K562 (cell line): ENCODE measurements at regions not wholly inside any gene's neighbourhood (a gene's known extent, or its start where the extent isn't known, plus 50 kb on each side); places are given as distances from the start of the nearest gene placed in this dataset.

ENCODE experiments used
- ATAC-seq: fragments of 200-7000 bp; cut with Tn5 transposase; 3 replicates; pipeline ENCODE4 v1.9.1; 2020; ENCODE audit warnings: moderate library complexity
- BruUV-seq: library from RNA; stranded (reverse); fragments of 400-500 nt; replicated peaks from 2 replicates; lab custom pipeline; 2021; lab: Mats Ljungman, UMichigan
- CTCF ChIA-PET: fragments of 300-600 bp; formaldehyde crosslinking; extraction: SDS; loops from one replicate; lab custom pipeline; 2021; ENCODE audit warnings: low intra/inter-chr PET ratio; lab: Yijun Ruan, JAX
- POLR2A ChIA-PET: fragments of 300-600, 350-650 bp; sonication (Branson Sonifier 250); formaldehyde crosslinking; extraction: SDS; loops from one replicate; lab custom pipeline; 2021; ENCODE audit warnings: antibody characterized with exemption, inconsistent platforms; lab: Yijun Ruan, JAX
- DNase-seq, 4 experiments: peaks; one replicate each; pipeline versions ENCODE4 v3.0.0 to v3.0.0-alpha.2; 2011 to 2018; ENCODE audit warnings: low spot score in 3 of 4, mixed read lengths in 3 of 4; ENCODE audit errors: extremely low read depth in 1 of 4
- FAIRE-seq: peaks from 2 replicates; lab custom pipeline; 2011; peaks lifted over from hg19 to GRCh38; lab: Jason Lieb, UNC
- H2AFZ ChIP-seq: 2 replicates; pipeline ENCODE4 v1.6.0; 2011; ENCODE audit warnings: low read depth, low read length, control low read depth, inconsistent platforms
- H3K27ac ChIP-seq: fragments of 200-600 bp; 3 replicates; pipeline ENCODE4 v1.8.0; 2011; ENCODE audit warnings: low read depth, mild to moderate bottlenecking, control low read depth, inconsistent platforms, low read length, moderate library complexity, mixed read lengths; ENCODE audit errors: extremely low read depth
- H3K27me3 ChIP-seq, 2 experiments: fragments of 300-600 bp in 1 of 2; 2 replicates in 1 of 2; 3 replicates in 1 of 2; pipeline versions ENCODE4 v1.6.0 to v1.8.0; 2011; ENCODE audit warnings: inconsistent platforms in 2 of 2, low read length in 2 of 2, mild to moderate bottlenecking in 1 of 2, mixed read lengths in 1 of 2, moderate library complexity in 1 of 2; ENCODE audit not compliant: control insufficient read depth in 2 of 2, insufficient read depth in 2 of 2
- H3K36me3 ChIP-seq: fragments of 300-600 bp; 3 replicates; pipeline ENCODE4 v1.8.0; 2011; ENCODE audit warnings: mild to moderate bottlenecking, low read length, inconsistent platforms; ENCODE audit not compliant: control insufficient read depth, insufficient read depth
- H3K4me1 ChIP-seq, 2 experiments: fragments of 200-600 bp in 1 of 2; replicated peaks in 1 of 2; 2 replicates in 1 of 2; 3 replicates in 1 of 2; pipeline versions ENCODE4 v1.5.1 to v1.8.0; 2011; ENCODE audit warnings: inconsistent platforms in 2 of 2, low read length in 2 of 2, mild to moderate bottlenecking in 1 of 2, mixed read lengths in 1 of 2, moderate library complexity in 1 of 2; ENCODE audit not compliant: control insufficient read depth in 2 of 2, insufficient read depth in 2 of 2
- H3K4me2 ChIP-seq: 2 replicates; pipeline ENCODE4 v1.6.1; 2011; ENCODE audit warnings: low read length, control low read depth, inconsistent platforms, mixed read lengths; ENCODE audit not compliant: insufficient read depth
- H3K4me3 ChIP-seq: fragments of 200-600 bp; sonication (generic), shearing (Covaris generic); 2 replicates; pipeline ENCODE4 v1.5.1; 2016; ENCODE audit warnings: control low read depth, inconsistent platforms
- H3K79me2 ChIP-seq: fragments of 200-600 bp; 3 replicates; pipeline ENCODE4 v1.8.0; 2011; ENCODE audit warnings: low read length, inconsistent platforms; ENCODE audit not compliant: control insufficient read depth, insufficient read depth
- H3K9ac ChIP-seq, 2 experiments: 2 replicates each; pipeline versions ENCODE4 v1.6.0 to v1.6.1; 2011; ENCODE audit warnings: low read depth in 2 of 2, low read length in 2 of 2, control low read depth in 1 of 2, inconsistent platforms in 1 of 2, mild to moderate bottlenecking in 1 of 2, mixed read lengths in 1 of 2; ENCODE audit not compliant: insufficient read depth in 1 of 2
- H3K9me1 ChIP-seq: one replicate; pipeline ENCODE4 v1.6.0; 2011; ENCODE audit warnings: inconsistent platforms, mild to moderate bottlenecking, low read length, moderate library complexity; ENCODE audit not compliant: control insufficient read depth, insufficient read depth
- H3K9me3 ChIP-seq: replicated peaks from 2 replicates; pipeline ENCODE4 v1.5.1; 2011; ENCODE audit warnings: low read depth, low read length, inconsistent platforms; ENCODE audit not compliant: control insufficient read depth, insufficient read depth
- H4K20me1 ChIP-seq: replicated peaks from 2 replicates; pipeline ENCODE4 v1.6.1; 2011; ENCODE audit warnings: low read length, inconsistent platforms, mixed read lengths; ENCODE audit not compliant: control insufficient read depth, insufficient read depth
- CEBPG ChIP-seq, 3 experiments: fragments of 200-800 bp in 1 of 3; sonication (Bioruptor generic) in 1 of 3; sonication (generic) in 1 of 3; formaldehyde crosslinking in 1 of 3; IDR thresholded peaks in 2 of 3; conservative IDR thresholded peaks in 1 of 3; 2 replicates each; pipeline versions ENCODE4 v1.6.1 to v1.8.0; 2016 to 2022; ENCODE audit warnings: missing compliant biosample characterization in 2 of 3, missing genetic modification characterization in 2 of 3, mild to moderate bottlenecking in 1 of 3, missing genetic modification reagents in 1 of 3
- CXXC5 ChIP-seq: fragments of 250-450 bp; sonication (Bioruptor Pico); IDR thresholded peaks from 2 replicates; pipeline ENCODE4 v1.8.0; 2022; ENCODE audit warnings: inconsistent platforms, mild to moderate bottlenecking, moderate library complexity
- SRSF1 ChIP-seq: fragments of 200-400 bp; formaldehyde crosslinking; IDR thresholded peaks from 2 replicates; pipeline ENCODE4 v1.6.1; 2017; ENCODE audit warnings: mild to moderate bottlenecking, low read depth, low read length, moderate library complexity
- ZNF311 ChIP-seq: fragments of 250-450 bp; sonication (Bioruptor Pico); IDR thresholded peaks from 2 replicates; pipeline ENCODE4 v1.4.0; 2020; ENCODE audit warnings: mild to moderate bottlenecking, moderate library complexity
- ZNF766 ChIP-seq: fragments of 200-800 bp; sonication (Bioruptor generic); conservative IDR thresholded peaks from 2 replicates; pipeline ENCODE4 v1.6.1; 2016; ENCODE audit warnings: missing genetic modification characterization, missing compliant biosample characterization
- WGBS: fragments of 100-300 bp; shearing (Covaris generic); methylation state at CpG from one replicate; pipeline ENCODE4 v1.1.6; 2016; ENCODE audit warnings: low coverage, mixed read lengths; ENCODE audit not compliant: insufficient coverage; ENCODE audit errors: missing lambda C conversion rate; 5-methylcytosine and 5-hydroxymethylcytosine counted together
- in situ Hi-C: fragments of 300-500 bp; cut with MboI; formaldehyde crosslinking; loops from 4 replicates; pipeline ENCODE4 v1.15.0; 2018; ENCODE audit warnings: inconsistent platforms, mixed read lengths
- intact Hi-C: fragments of 100-400 bp; cut with micrococcal nuclease; formaldehyde crosslinking; loops from 2 replicates; pipeline ENCODE4 v1.14.2; 2022

GRCh38 chr2:138104071-138104470, 139.8 kb downstream of the HNMT start (continued):
- TF ChIP-seq ZNF311 (no peak), ZNF766 (CRISPR knock-in tag) (no peak), CXXC5 (CRISPR knock-in tag) (no peak)

DNA sequence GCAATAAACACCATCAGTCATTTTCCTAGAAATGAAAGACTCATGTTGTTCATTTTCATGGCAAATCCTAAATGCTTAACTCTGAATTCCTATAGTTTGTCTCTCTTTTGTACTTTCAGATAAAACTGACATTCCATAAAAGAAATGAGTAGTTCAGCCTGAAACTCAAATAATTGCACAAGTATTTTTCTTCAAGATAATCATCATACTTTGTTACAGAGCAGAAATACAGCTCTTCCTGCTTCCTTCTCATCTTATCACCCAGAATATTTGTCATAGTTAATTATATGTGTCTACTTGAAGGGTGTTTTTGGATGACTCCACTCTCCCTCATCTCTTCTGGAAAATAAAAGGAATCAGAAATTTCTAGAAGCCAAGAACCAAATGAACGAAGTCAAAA, 141.1 kb downstream of the HNMT start:
- H3K4me2 ChIP-seq: no peak overlapping the region
- intact Hi-C loops: no loop called here
- no peaks in the 10 kb centered on the region for H3K36me3 ChIP-seq
- TF ChIP-seq SRSF1: no peak
- TF ChIP-seq CEBPG (CRISPR knock-in tag; IDR thresholded peaks at IDR 0.05): no peak
- 0 out of 4 replicates have a peak, but pooled peaks have one; percentile 13 to 26 for TF ChIP-seq CEBPG (tag; conservative IDR thresholded peaks at IDR 0.05 in 1 of 2, IDR thresholded peaks at IDR 0.05 in 1 of 2)
- H3K9ac ChIP-seq: no peak overlapping the region
- ChIA-PET CTCF (no interaction called here), POLR2A (no interaction called here)
- no TSS peak for BruUV-seq
- 7% methylated on average over 1 of the region's 1 CpG for WGBS
- H3K27me3 ChIP-seq: no peaks in the 10 kb centered on the region
- no peak for DNase-seq
- no peaks in the 10 kb centered on the region for H3K79me2 ChIP-seq
- ATAC-seq: no peak
- H3K9me1 ChIP-seq: no peaks in the 10 kb centered on the region
- H3K4me3 ChIP-seq: no peak overlapping the region
- no peaks in the 10 kb centered on the region for H3K9me3 ChIP-seq
- no peaks in the 10 kb centered on the region; a peak in 1 of 5 replicates for H3K4me1 ChIP-seq
- H2AFZ ChIP-seq: no peak overlapping the region
- in situ Hi-C loops: no loop called here
- no peak for FAIRE-seq
- H4K20me1 ChIP-seq: no peaks in the 10 kb centered on the region
- H3K27ac ChIP-seq: no peak overlapping the region
